ENCODE measurements at regions not wholly inside any gene's neighbourhood (a gene's known extent, or its start where the extent isn't known, plus 50 kb on each side); places are given as distances from the start of the nearest gene placed in this dataset.
"Not testable (repeated sequence)": the region's sequence is repeated elsewhere in the genome, so short reads cannot be mapped to it uniquely, and the experiment has no call there.

DNA sequence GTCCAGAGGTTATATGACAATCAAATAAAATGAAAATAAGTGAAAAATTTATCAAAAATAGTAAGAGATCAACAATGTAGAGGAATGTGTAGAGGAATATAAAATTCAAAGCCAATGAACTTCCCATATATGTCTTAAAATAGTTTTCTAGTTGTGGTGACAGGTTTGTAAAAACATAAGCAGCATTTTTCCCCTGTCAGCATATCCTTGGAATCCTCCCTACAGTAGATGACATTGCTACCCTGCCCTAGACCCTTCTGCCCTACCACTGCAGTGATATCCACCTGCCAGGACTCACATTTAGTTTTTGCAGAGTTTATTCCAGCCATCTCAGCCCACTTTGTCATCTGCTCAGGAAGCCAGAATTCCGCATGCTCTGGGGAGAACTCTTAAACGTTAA lies 842.0 kb downstream of the RPS29 start:
- in situ Hi-C loops (cut with HindIII; ENCODE audit: low sequenced_read_pairs) = loop anchor here (5.0 kb wide), 1 partner anchor 72 kb away; no protein-coding TSS in a partner anchor

DNA sequence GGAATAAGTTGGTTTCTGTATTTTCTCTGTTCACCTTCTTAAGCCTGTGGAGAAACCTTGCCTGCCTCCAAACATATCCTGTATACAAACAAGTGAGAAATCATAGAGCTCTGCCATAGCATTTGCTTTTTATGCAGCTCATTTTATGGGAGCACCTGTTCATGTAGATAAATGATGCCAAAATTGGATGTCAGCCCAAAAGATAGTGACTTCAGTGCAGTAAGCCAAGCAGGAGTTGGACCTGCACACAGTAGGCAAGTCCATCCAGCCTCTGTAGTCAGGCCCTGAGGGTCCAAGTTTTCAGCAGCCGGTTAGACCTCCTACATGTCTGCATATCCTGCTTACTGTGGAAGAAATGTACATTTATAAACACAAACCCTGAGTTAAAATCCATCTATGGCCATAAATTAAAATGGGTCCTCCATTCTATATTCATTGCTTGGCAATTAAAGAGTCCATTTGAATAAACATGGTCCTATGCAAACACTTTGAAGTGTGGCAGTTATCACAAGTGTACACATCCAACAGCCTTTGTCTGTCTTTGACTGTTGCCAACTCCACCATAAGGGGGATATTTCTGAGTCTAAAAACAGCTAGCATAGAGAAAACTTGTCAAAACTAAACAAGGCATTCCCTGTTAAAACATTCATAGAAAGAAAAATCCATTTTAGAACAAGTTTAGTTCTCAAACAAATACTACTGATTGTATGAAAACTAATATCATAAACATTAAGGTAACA lies 847.8 kb downstream of the RPS29 start:
- in situ Hi-C loops (cut with HindIII; ENCODE audit: low sequenced_read_pairs) = no loop called here

DNA sequence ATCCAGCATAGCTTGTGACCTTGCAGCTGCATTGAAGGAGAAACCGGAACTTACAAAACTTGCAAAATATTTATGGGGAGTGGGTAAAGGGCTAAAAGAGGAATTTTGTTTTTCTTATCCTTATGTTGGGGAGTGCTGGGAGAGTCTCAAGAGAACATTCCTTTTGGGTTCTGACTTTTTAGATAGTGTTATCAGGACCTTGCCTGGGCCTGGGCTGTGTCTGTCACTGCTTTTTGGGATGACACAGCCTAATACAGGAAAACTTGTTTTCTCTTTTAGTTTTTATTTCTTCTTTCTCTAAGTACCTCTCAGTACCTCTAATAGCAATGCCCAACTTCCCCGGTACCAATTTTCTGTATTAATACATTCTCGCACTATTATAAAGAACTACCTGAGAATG lies 850.6 kb downstream of the RPS29 start:
- in situ Hi-C loops (cut with HindIII; ENCODE audit: low sequenced_read_pairs) = no loop called here

DNA sequence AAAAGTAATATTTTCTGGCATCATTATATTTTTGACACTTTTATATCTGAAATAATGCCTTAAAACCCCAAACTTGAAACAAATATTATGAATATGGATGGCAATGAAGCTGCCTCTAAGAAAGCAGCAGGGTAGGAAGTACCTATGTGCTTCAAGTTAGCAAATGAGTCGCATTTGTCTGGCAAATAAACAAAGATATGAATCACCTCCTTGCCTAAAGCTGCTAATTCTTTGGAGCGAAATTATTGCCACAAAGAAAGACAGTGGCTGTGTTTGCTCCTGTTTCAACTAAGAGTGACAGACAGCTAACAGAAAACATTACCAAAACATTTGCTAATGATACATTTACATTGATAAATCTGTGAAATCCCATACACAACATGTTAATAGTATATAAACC lies 854.9 kb downstream of the RPS29 start:
- in situ Hi-C loops (cut with HindIII; ENCODE audit: low sequenced_read_pairs) = no loop called here

DNA sequence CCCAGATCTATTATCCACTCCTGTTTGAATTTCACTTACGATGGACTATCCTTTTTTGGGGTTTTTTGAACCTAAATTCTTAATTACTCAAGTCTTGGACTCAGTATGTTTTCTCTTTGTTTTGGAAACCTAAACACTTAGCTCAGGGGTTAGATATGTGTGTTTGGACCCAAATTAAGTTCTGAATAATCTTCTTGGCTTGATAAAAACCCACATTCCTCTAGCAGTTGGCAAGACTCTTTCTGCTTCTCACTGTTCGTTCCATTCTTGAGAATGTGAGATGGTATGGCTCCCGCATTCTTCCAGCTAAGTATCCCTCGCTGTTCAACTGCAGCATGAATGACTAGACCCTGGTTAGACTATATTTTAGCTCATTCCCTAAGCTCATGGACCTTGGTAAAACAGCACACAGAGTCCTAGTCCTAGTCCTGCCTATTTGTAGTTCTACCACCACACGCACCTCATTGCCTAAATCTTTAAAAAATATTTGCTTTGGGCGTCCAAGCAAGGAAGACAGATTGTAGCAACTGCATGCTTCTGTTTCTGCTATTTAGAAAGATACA lies 860.0 kb downstream of the RPS29 start:
- in situ Hi-C loops (cut with HindIII; ENCODE audit: low sequenced_read_pairs) = no loop called here

DNA sequence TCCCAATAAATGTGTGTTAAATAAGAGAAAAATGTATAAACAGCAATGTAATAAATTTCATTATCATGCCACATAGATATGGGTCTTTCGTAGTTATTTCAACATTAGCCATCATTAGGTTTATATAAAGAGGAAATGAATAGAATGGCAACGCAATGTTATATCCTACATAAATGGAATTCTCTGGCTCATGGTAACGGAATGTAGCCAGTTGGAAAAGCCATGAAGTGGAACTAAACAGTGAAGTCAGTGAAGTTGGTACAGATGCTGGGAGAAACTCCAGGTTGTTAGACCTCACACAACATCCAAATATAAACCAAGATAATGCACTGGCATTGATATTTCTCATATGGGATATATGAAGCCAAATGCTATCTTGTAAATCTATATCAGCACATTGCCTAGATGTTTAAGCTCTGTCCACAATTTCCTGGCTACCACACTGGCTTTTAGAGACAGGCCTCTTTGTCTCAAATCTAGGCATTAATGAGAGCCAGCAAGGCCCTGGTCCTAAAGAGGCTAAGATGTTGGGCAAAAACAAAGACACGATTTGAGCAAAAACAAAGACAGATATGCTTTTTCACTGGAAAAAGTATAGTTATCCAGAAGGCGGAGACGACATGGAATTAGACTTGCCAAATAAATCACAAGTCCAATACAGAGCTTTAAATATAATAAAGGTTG lies 861.0 kb downstream of the RPS29 start:
- in situ Hi-C loops (cut with HindIII; ENCODE audit: low sequenced_read_pairs) = no loop called here

DNA sequence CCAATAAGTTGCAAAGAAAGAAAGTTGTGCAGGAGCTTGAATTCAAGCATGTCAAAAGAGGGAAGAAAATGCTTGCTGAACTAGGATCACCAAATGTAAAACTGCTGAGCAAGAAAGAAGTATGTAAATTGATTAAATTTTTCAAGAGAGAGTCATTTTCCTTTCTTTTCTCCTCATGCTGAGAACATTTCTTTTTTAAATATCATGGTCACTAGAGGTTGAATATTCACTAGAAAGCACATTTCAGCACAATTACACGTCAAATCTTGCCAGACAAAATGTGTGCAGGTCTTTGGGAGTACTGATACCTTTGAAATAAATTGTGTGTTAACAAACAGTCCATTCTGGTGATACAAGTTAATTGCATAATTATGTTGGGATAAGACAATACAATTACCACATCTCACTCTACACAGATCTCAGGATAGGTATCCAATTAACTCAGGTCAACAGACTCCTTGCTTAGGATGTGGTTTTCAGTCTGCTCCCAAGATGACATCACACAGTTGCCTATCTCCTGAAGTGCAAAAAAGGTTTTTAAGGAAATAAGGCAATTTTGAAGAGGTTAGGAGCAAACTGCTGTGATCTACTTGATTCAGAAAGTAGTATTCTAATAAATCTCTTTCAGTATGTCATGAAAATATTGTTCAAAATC lies 862.2 kb downstream of the RPS29 start:
- in situ Hi-C loops (cut with HindIII; ENCODE audit: low sequenced_read_pairs) = no loop called here

DNA sequence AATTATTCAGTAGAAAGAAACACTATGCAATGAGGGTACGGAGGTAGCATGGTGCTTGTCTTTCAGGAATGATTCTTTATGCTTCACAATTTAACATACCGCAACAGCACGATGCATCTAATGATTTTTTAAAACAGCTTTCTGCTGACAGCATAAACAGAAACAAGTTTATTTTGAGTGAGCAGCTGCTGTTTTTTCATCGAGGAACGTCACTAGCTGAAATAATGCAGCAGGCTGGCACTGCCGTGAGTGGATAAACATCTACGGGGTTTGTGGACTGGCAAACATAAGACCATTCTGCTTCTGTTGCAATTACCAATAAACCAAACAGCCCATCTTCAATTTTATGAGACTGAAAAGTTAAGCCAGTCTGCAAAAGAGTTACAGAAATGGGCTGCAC lies 871.8 kb downstream of the RPS29 start:
- in situ Hi-C loops (cut with HindIII; ENCODE audit: low sequenced_read_pairs) = no loop called here

DNA sequence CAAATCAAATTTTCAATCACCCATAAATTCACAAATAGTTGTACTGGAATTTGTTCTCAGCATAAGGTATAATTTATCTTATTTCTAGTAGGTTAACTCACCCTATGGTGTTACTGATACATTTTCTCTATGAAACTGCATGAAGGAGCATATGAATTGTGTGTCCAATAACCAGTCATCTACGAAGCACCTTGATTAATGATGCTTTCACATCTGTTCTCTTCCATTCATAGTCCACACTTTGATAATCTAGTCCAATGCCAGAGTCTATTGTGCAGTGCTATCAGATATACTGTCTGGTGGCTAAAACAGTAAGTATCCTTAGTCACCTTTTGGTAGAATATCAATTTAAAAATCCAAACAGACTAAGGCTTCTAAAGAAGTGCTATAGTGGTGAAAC lies 876.0 kb downstream of the RPS29 start:
- in situ Hi-C loops (cut with HindIII; ENCODE audit: low sequenced_read_pairs) = no loop called here

DNA sequence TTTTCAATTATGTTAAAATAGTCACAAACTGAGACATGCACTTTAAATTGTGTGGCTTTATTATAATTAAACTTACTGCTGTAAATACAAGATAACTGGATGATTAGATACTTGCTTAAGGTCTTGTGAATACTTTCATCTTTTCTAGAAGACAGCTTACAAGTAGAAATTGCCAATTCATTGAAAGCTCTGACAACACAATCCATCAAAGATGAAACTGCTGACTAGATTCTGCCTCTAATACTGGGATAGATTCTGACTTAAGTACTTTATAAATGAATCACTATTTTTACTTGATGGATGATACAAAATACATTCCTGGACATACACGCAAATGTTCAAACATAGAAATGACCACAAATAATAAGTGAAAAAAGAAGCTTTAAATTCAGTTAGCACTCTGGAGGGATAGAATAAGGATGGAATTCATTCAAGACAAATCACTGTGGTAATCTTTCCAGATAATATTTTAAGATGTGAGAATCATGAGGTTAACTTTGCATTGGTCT lies 876.8 kb downstream of the RPS29 start:
- in situ Hi-C loops (cut with HindIII; ENCODE audit: low sequenced_read_pairs) = no loop called here

DNA sequence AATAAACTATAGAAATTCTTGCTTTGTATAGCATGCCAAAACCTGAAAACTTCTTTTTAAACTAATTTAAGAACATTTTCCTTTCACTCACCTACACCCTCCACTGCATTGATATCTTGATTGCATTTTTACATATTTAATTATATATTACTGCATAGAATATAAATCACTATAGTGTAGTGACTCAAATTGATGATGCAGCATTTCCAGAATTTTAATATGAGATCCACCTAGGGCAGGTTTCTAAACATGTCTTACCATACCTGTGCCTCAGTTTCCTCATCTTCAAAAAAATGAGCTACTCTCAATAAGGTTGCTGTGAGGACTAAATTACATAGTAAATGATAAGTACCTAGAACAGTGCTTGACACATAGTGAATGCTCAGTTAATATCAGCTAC lies 881.5 kb downstream of the RPS29 start:
- in situ Hi-C loops (cut with HindIII; ENCODE audit: low sequenced_read_pairs) = no loop called here

DNA sequence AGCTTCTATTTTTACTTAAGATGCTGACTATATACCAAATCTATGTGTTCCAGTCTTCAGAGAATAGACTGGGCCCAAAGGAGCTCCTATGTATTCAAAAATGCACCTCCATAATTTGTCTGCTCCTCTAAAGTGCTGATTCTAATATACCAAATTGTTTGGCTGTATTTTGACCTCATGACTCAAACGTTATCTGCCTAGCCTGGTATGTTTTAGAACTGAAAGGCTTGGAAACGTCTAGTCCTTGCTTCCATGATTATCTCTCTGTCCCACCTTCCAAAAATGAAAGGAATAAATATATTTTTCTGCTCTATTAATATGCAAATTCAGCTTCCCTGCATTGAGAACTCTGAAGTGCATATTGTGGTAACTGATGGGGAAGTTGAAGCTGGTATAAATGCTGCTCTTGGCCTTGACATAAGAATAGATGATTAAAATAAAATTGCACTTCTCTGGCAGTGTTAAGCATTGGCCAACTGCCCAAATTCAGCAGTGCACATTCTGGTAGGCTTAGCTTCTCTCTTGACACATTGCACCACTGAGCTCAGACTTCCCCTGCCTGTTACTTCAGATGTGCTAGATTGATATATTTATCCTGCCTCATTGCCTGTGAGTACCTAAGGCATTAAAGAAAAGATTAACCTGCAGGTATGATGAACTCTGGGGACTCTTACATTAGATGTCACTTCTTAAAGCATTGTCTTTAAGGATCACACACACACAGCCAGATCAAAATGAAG lies 882.3 kb downstream of the RPS29 start:
- in situ Hi-C loops (cut with HindIII; ENCODE audit: low sequenced_read_pairs) = no loop called here

DNA sequence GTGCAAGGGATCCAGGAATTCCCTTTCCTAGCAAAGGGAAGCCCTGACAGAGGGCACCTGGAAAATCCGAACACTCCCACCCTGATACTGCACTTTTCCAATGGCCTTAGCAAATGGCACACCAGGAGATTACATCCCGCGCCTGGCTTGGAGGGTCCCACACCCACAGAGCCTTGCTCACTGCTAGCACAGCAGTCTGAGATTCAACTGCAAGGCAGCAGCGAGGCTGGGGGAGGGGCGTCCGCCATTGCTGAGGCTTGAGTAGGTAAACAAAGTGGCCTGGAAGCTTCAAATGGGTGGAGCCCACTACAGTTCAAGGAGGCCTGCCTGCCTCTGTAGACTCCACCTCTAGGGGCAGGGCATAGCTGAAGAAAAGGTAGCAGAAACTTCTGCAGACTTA lies 888.8 kb downstream of the RPS29 start:
- in situ Hi-C loops (cut with HindIII; ENCODE audit: low sequenced_read_pairs) = not testable (repeated sequence)

DNA sequence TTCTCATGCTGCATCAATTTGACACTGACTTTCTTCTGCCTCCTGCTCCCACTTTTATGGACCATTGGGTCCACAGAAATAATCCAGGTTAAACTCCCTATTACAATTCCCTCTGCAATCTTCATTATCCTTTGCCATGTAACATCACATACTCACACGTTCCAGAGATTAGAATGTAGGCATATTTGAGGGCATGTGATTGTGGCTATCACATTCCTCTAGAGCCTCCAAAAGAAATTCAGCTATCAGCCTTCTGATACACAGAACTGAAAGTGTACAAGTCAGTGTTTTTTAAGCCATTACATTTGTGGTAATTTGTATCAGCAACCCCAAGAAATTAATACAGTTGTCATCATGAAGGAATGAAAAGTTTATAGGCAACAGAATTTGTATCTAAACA lies 892.4 kb downstream of the RPS29 start:
- in situ Hi-C loops (cut with HindIII; ENCODE audit: low sequenced_read_pairs) = no loop called here

DNA sequence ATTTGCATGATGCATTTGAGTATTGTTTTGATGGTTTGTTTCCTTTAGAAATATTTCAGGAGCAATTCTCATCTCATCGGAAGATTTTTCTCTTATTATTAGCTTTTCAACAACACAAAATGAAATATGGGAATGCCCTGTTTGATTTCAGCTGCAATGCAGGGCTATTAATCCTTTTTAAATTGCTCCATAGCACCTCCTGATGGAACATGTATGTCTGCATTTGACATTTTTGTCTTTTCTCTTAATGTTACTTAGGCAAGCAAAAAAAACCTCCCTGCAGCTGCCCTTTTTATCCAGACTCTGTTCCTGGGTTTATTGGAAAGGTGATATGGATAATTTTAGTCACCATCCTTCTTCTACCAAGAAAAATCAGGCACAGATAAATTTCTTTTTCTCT lies 895.8 kb downstream of the RPS29 start:
- in situ Hi-C loops (cut with HindIII; ENCODE audit: low sequenced_read_pairs) = no loop called here

DNA sequence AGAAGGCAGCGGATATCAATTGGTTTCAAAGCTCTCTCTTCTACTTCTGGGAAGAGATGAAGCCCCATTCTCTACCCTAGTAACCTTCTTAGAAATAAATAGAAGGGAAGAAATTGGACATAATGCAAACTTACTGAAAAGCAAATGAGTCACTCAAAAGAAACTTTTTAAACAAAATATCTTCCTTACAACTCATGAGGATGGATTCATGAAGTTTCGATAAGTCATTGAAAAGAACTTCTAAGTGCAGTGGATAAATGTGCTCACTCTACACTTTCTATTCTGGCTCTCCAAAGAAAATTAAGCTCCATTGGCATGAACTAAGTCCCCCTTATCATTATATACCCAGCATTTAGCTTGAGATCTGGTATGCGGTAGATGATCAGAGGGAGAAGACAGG lies 899.5 kb downstream of the RPS29 start:
- in situ Hi-C loops (cut with HindIII; ENCODE audit: low sequenced_read_pairs) = no loop called here

DNA sequence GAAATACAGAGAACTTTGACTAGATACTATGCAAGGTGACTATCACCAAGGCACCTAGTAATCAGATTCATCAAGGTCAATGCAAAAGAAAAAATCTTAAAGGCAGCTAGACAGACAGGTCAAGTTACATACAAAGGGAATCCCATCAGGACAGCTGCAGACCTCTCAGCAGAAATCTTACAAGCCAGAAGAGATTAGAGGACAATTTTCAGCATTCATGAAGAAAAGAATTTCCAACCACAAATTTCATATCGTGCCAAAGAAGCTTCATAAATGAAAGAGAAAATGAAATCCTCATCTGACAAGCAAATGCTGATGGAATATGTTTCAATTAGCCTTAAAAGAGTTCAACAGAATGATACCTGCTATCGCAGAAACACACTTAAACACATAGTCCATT lies 913.7 kb downstream of the RPS29 start:
- in situ Hi-C loops (cut with HindIII; ENCODE audit: low sequenced_read_pairs) = loop anchor here (5.0 kb wide), 1 partner anchor 70 kb away; no protein-coding TSS in a partner anchor

DNA sequence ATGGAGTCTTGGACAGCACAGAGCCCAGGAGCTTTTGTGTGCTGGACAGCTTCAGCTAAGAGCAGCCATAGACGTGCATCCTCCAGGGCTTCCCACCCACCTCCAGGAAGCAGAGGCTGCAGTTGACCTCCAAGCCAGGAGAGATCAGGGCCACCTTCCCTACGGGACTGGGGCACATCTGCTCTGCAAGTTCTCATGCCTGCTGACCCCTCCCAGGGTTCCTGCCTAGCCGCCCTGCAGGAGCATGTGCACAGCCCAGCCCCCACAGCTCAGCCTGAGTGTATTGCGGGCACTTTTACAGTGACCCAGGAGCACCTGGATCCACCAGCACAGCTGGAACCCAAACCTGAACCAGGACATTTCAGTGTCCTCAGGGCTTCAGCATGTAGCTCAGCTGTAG lies 915.2 kb downstream of the RPS29 start:
- in situ Hi-C loops (cut with HindIII; ENCODE audit: low sequenced_read_pairs) = loop anchor here (5.0 kb wide), 1 partner anchor 71 kb away; no protein-coding TSS in a partner anchor

DNA sequence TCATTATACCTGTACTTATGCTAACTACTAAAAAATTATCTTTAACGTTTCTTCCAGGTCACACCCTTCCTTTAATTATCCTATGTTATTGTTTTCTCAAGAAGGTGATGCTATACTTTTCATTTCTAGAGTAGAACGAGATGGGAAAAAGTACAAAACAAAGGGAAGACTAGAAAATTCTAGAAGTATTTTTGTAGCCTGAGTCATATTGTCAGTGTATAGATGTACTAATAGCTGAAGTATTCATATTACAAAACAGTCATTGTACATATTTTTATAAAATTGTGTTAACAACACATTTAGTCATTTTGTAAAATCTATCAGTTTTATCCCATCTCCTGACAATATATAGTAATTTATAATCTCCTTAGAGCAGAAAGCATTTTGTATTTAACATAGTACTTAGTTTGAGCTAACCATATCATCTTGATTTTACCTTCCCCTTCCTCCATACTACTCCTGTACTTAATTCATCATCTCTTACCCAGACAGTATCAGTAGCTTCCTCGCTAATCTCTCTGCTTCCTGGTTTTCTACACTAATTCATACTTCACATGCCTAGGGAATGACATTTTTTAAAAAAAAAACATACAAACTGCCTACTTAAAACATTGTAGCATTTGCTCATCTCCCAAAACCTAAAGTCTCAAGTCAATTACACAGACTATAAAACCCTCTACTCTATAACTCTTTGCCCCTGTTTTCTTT lies 920.9 kb downstream of the RPS29 start:
- in situ Hi-C loops (cut with HindIII; ENCODE audit: low sequenced_read_pairs) = no loop called here

DNA sequence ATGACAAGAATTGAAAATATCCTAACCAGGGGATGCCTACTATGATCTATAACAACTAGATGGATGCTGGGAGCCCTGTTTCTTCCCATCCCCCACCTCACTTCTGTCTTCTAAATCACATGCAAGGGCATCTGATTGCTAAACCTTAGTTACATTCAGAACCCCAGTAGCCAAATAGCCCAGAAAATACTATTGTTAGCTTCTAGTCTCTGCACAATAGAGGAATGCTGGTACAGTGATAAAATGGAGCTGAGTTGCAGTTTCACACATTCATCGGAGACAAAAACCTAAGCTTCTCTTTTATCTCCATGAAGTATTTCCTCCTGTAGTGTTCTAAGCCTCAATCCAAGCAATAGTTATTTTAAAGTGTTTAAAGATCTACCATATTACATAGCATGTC lies 942.9 kb downstream of the RPS29 start:
- in situ Hi-C loops (cut with HindIII; ENCODE audit: low sequenced_read_pairs) = no loop called here
